ENCODE measurements at regions not wholly inside any gene's neighbourhood (a gene's known extent, or its start where the extent isn't known, plus 50 kb on each side); places are given as distances from the start of the nearest gene placed in this dataset.

DNA sequence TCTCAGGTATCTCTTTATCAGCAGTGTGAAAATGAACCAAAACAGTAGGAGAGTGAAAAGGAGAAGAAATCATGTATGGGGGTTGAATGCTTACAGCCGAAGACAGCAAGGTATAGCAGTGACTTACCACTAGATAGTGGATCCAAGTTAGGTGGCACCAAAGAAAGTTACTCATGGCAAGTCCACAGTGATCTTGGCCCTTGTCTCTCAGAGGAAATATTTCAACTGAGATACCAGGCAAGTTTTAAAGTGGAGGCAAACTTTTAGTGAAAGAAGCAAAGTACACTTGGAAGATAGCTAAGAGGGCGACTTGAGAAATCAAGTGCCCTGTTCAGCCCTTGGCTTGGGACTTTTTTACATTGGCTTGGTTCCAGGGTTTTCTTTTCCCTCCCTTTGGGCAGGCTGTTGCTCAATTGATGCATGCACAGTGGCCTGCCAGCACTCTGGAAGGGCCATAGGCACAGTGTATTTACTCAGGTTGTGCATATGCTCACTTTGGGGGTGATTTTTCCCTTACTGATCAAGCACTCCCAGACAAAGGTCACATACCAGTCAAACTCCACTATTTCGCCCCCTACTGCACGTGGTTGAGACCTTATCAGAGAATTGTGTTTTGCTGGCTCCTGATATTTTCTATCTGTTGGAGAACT is 329.5 kb upstream of the KHDRBS2 start:
- Mint-ChIP-seq H3K4me1 (peaks cover 6% of the 10 kb centered on the region), H3K9me3 (no peaks in the 10 kb centered on the region), H3K4me3 (no peak overlapping the region), H3K27ac (no peak overlapping the region), H3K36me3 (ENCODE audit: low read depth) (no peaks in the 10 kb centered on the region), H3K27me3 (ENCODE audit: low read depth) (no peaks in the 10 kb centered on the region)
- TF ChIP-seq, protein P1, sequence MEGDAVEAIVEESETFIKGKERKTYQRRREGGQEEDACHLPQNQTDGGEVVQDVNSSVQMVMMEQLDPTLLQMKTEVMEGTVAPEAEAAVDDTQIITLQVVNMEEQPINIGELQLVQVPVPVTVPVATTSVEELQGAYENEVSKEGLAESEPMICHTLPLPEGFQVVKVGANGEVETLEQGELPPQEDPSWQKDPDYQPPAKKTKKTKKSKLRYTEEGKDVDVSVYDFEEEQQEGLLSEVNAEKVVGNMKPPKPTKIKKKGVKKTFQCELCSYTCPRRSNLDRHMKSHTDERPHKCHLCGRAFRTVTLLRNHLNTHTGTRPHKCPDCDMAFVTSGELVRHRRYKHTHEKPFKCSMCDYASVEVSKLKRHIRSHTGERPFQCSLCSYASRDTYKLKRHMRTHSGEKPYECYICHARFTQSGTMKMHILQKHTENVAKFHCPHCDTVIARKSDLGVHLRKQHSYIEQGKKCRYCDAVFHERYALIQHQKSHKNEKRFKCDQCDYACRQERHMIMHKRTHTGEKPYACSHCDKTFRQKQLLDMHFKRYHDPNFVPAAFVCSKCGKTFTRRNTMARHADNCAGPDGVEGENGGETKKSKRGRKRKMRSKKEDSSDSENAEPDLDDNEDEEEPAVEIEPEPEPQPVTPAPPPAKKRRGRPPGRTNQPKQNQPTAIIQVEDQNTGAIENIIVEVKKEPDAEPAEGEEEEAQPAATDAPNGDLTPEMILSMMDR (IDR thresholded peaks at IDR 0.05; ENCODE audit: unreplicated experiment in 3 of 3): no peak

DNA sequence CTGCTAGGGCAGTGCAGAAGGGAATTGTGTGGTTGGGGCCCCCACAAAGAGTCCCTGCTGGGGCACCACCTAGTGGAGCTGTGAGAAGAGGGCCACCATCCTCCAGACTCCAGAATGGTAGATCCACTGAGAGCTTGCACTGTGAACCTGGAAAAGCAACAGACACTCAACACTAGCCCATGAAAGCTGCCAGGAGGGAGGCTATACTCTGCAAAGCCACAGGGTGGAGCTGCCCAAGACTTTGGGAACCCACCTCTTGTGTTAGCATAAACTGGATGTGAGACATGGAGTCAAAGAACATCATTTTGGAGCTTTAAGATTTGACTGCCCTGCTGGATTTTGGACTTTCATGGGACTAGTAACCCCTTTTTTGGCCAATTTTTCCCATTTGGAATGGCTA is 328.4 kb upstream of the KHDRBS2 start:
- TF ChIP-seq, protein P1 (IDR thresholded peaks at IDR 0.05; ENCODE audit: unreplicated experiment in 3 of 3): no peak
- Mint-ChIP-seq H3K4me1 (peaks cover 6% of the 10 kb centered on the region), H3K4me3 (no peak overlapping the region), H3K27ac (no peak overlapping the region), H3K36me3 (ENCODE audit: low read depth) (no peaks in the 10 kb centered on the region), H3K27me3 (ENCODE audit: low read depth) (no peaks in the 10 kb centered on the region), H3K9me3 (no peaks in the 10 kb centered on the region)

DNA sequence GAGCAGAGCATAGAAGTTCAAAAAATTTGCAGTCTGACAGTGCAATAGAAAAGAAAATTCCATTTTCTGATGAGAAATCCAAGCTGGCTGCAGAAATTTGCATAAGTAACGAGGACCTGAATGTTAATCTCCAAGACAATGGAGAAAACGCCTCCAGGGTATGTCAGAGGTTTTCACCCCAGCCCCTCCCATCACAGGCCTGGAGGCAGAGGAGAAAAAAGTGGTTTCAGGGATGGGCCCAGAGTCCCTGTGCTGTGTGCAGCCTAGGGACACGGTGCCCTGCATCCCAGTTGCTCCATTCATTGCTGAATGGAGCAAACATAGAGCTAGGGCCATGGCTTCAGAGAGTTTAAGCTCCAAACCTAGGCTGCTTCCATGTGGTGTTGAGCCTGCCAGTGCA is 327.9 kb upstream of the KHDRBS2 start:
- no peaks in the 10 kb centered on the region for H3K9me3 Mint-ChIP-seq

DNA sequence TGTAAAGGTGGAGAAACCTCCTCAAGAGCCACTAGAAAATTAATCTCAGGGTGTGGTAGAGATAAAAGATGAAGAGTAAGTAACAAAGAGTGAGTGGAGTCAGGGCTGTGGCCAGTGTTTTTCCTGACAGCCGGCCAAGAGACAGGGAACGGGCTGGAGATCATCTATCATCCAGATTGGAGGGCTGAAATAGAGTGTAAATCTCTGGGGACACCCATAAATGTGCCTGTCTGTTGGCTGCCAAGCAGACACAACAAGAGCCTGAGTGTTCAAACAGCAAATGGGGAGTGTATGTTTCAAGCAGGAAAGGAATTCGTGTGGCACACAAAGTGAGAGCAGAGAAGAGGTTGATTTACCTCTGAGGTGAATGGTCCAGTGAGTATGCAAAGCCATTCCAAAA is 326.4 kb upstream of the KHDRBS2 start:
- Mint-ChIP-seq H3K36me3 (ENCODE audit: low read depth) (no peaks in the 10 kb centered on the region), H3K4me3 (no peak overlapping the region), H3K27me3 (ENCODE audit: low read depth) (no peaks in the 10 kb centered on the region), H3K4me1 (peaks cover 6% of the 10 kb centered on the region), H3K27ac (no peak overlapping the region), H3K9me3 (no peaks in the 10 kb centered on the region)
- TF ChIP-seq, protein P1 (IDR thresholded peaks at IDR 0.05; ENCODE audit: unreplicated experiment in 3 of 3): no peak

More for the DNA sequence above, 327.9 kb upstream of the KHDRBS2 start:
- Mint-ChIP-seq H3K27me3 (ENCODE audit: low read depth) (no peaks in the 10 kb centered on the region), H3K36me3 (ENCODE audit: low read depth) (no peaks in the 10 kb centered on the region), H3K27ac (no peak overlapping the region), H3K4me1 (peaks cover 6% of the 10 kb centered on the region), H3K4me3 (no peak overlapping the region)
- TF ChIP-seq, protein P1 (IDR thresholded peaks at IDR 0.05; ENCODE audit: unreplicated experiment in 3 of 3): no peak

DNA sequence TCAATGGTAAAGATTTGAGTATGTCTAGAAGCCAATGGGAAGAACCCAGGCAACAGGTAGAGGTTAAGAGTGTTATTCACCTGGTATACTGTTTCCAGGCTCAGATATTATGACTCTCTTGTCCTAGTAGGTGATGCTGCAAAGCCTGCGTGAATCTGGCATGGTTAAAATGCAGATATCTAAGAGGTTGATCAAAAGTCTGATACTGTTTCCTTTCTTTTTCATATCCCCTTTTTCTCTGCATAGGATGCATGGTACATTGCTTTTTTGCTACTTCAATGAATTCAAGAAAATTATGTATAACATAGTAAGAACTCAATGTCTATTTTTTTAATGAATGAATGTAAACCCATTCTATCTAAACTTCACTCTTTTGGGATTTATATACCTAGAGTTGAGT is 284.3 kb upstream of the KHDRBS2 start:
- no peaks in the 10 kb centered on the region for H3K27me3 Mint-ChIP-seq (ENCODE audit: low read depth)
- H3K9me3 Mint-ChIP-seq: no peaks in the 10 kb centered on the region
- H3K36me3 Mint-ChIP-seq (ENCODE audit: low read depth): no peaks in the 10 kb centered on the region
- H3K27ac Mint-ChIP-seq: no peak overlapping the region
- H3K4me1 Mint-ChIP-seq: no peaks in the 10 kb centered on the region
- TF ChIP-seq, protein P1 (IDR thresholded peaks at IDR 0.05; ENCODE audit: unreplicated experiment in 3 of 3): no peak
- H3K4me3 Mint-ChIP-seq: no peak overlapping the region

DNA sequence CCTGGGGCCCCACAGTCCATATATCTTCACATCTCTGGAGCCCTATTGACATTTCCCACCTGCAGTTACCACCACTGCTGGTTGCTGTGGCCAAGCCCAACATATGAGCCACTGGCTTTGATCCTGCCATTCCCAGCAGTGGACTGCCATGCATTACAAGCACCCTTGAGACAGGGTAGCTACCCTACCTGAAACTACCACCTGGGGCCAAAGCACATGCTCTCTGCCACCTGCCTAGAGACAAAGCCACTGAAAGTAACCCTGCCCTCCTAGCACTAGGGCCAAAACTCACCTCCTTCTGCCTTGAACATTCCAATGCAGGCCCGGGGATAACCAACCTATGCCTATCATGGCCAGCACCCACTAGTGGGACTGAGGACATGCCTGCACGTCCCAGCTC is 255.5 kb upstream of the KHDRBS2 start:
- Mint-ChIP-seq H3K36me3 (ENCODE audit: low read depth) (no peaks in the 10 kb centered on the region), H3K4me1 (no peaks in the 10 kb centered on the region), H3K9me3 (no peaks in the 10 kb centered on the region), H3K4me3 (no peak overlapping the region), H3K27me3 (ENCODE audit: low read depth) (no peaks in the 10 kb centered on the region), H3K27ac (no peak overlapping the region)
- TF ChIP-seq, protein P1 (IDR thresholded peaks at IDR 0.05; ENCODE audit: unreplicated experiment in 3 of 3): no peak

Measured in nephron (organoid).